ENCODE measurements at regions not wholly inside any gene's neighbourhood (a gene's known extent, or its start where the extent isn't known, plus 50 kb on each side); places are given as distances from the start of the nearest gene placed in this dataset.

- BruUV-seq (replicated peaks), result no TSS peak
- dilution Hi-C loops (cut with MboI; ENCODE audit: extremely low pct_ligation_motif_present, low sequenced_read_pairs), result no loop called here
- Histone ChIP-seq H3K4me2 (ENCODE audit: insufficient read depth, low read length) (no peak overlapping the region), H3K4me3 (replicated peaks in 1 of 3; ENCODE audit: insufficient read depth in 1 of 3, low read depth in 1 of 3, low read length in 3 of 3) (no peak overlapping the region), H3K9me1 (replicated peaks; ENCODE audit: control insufficient read depth, extremely low read depth, insufficient read depth, low read length) (no peaks in the 10 kb centered on the region), H4K20me1 (replicated peaks; ENCODE audit: control insufficient read depth, extremely low read depth, insufficient read depth, low read length) (no peaks in the 10 kb centered on the region), H3K79me2 (ENCODE audit: control insufficient read depth, insufficient read depth, low read length) (no peaks in the 10 kb centered on the region), H3K9ac (replicated peaks; ENCODE audit: extremely low read depth, insufficient read depth, low read length) (no peak overlapping the region), H2AFZ (ENCODE audit: low read depth, low read length) (no peak overlapping the region), H3K27ac (ENCODE audit: insufficient read depth, low read depth, low read length) (no peak overlapping the region), H3K36me3 (ENCODE audit: control insufficient read depth in 2 of 2, extremely low read depth in 1 of 2, insufficient read depth in 2 of 2, low read length in 2 of 2) (no peaks in the 10 kb centered on the region), H3K27me3 (ENCODE audit: control insufficient read depth in 2 of 2, insufficient read depth in 2 of 2, low read length in 2 of 2) (no peaks in the 10 kb centered on the region), H3K4me1 (ENCODE audit: control insufficient read depth, extremely low read depth, insufficient read depth, low read length) (no peaks in the 10 kb centered on the region), H3K9me3 (replicated peaks; ENCODE audit: control insufficient read depth, insufficient read depth, low read length) (no peaks in the 10 kb centered on the region)
- ChIA-PET POLR2A (no interaction called here), CTCF (no interaction called here)
- no peak for DNase-seq (ENCODE audit: low read depth, low spot score)
- FAIRE-seq, result no peak
- intact Hi-C loops (cut with micrococcal nuclease), result no loop called here
- no peak for TF ChIP-seq EZH2 (IDR thresholded peaks at IDR 0.05; ENCODE audit: borderline replicate concordance, low read depth, low read length, severe bottlenecking)
- no peak for TF ChIP-seq MYC (IDR thresholded peaks at IDR 0.05; ENCODE audit: low read depth, low read length)
- TF ChIP-seq, protein P1, sequence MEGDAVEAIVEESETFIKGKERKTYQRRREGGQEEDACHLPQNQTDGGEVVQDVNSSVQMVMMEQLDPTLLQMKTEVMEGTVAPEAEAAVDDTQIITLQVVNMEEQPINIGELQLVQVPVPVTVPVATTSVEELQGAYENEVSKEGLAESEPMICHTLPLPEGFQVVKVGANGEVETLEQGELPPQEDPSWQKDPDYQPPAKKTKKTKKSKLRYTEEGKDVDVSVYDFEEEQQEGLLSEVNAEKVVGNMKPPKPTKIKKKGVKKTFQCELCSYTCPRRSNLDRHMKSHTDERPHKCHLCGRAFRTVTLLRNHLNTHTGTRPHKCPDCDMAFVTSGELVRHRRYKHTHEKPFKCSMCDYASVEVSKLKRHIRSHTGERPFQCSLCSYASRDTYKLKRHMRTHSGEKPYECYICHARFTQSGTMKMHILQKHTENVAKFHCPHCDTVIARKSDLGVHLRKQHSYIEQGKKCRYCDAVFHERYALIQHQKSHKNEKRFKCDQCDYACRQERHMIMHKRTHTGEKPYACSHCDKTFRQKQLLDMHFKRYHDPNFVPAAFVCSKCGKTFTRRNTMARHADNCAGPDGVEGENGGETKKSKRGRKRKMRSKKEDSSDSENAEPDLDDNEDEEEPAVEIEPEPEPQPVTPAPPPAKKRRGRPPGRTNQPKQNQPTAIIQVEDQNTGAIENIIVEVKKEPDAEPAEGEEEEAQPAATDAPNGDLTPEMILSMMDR (IDR thresholded peaks at IDR 0.05; ENCODE audit: extremely low read depth in 1 of 2, insufficient read depth in 1 of 2, low read depth in 1 of 2, low read length in 2 of 2), result no peak
- no peak for TF ChIP-seq JUN (IDR thresholded peaks at IDR 0.05; ENCODE audit: borderline replicate concordance, insufficient read depth, insufficient read length, low read depth)
- TF ChIP-seq, protein P2, sequence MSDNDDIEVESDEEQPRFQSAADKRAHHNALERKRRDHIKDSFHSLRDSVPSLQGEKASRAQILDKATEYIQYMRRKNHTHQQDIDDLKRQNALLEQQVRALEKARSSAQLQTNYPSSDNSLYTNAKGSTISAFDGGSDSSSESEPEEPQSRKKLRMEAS (IDR thresholded peaks at IDR 0.05; ENCODE audit: insufficient read depth, insufficient read length), result no peak
- no peak for TF ChIP-seq POLR2A (IDR thresholded peaks at IDR 0.05; ENCODE audit: low read depth, low read length)
- TF ChIP-seq FOS (IDR thresholded peaks at IDR 0.05; ENCODE audit: borderline replicate concordance, insufficient read depth, low read length), result no peak
- TF ChIP-seq GATA2 (IDR thresholded peaks at IDR 0.05; ENCODE audit: insufficient read depth, insufficient read length, low read depth, low read length), result no peak
- no peak for TF ChIP-seq POLR2AphosphoS5 (IDR thresholded peaks at IDR 0.05; ENCODE audit: insufficient read depth, low read depth, low read length)
Measured at GRCh38 chr4:23978002-23978401, 88.2 kb upstream of the PPARGC1A start.

All from endothelial cell of umbilical vein (primary cell).